Subcutaneous abdominal adipose tissue (tissue), 5 donors: ENCODE measurements at regions not wholly inside any gene's neighbourhood (a gene's known extent, or its start where the extent isn't known, plus 50 kb on each side); places are given as distances from the start of the nearest gene placed in this dataset.

Experiments used
- H3K27ac ChIP-seq: one replicate; pipeline ENCODE4 v1.7.0; 2013; ENCODE audit warnings: low read depth, mild to moderate bottlenecking, inconsistent platforms, low read length, moderate library complexity
- H3K27me3 ChIP-seq, 5 donors: one replicate each; pipeline ENCODE4 v1.7.0; 2013; ENCODE audit warnings: low read length in 5 of 5, inconsistent platforms in 1 of 5; ENCODE audit not compliant: control insufficient read depth in 5 of 5, insufficient read depth in 4 of 5
- H3K36me3 ChIP-seq, 5 donors: one replicate each; pipeline ENCODE4 v1.7.0; 2013; ENCODE audit warnings: low read length in 5 of 5; ENCODE audit not compliant: control insufficient read depth in 5 of 5, insufficient read depth in 5 of 5
- H3K4me1 ChIP-seq, 5 donors: one replicate each; pipeline ENCODE4 v1.7.0; 2013; ENCODE audit warnings: low read length in 5 of 5, mild to moderate bottlenecking in 3 of 5, moderate library complexity in 1 of 5; ENCODE audit not compliant: control insufficient read depth in 5 of 5, insufficient read depth in 5 of 5
- H3K4me3 ChIP-seq, 5 donors: one replicate each; pipeline ENCODE4 v1.7.0; 2013; ENCODE audit warnings: low read length in 5 of 5, low read depth in 1 of 5
- H3K9ac ChIP-seq, 5 donors: one replicate each; pipeline ENCODE4 v1.7.0; 2013; ENCODE audit warnings: low read length in 5 of 5, mild to moderate bottlenecking in 4 of 5, moderate library complexity in 3 of 5
- H3K9me3 ChIP-seq, 5 donors: one replicate each; pipeline ENCODE4 v1.7.0; 2013; ENCODE audit warnings: low read length in 5 of 5; ENCODE audit not compliant: control insufficient read depth in 5 of 5
- donor health status: healthy.
- donor health status: healthy.
- donor health status: healthy.
- donor health status: healthy.
- donor health status: healthy.

GRCh38 chr2:158049129-158049855 lies 52.4 kb upstream of the UPP2 start:
- Histone ChIP-seq H3K27ac (no peak overlapping the region), H3K9me3 (no peaks in the 10 kb centered on the region), H3K9ac (no peak overlapping the region), H3K4me1 (peaks cover 0 to 8% (median under 1%) of the 10 kb centered on the region in 5 donors), H3K4me3 (no peak overlapping the region), H3K36me3 (no peaks in the 10 kb centered on the region), H3K27me3 (no peaks in the 10 kb centered on the region)

DNA sequence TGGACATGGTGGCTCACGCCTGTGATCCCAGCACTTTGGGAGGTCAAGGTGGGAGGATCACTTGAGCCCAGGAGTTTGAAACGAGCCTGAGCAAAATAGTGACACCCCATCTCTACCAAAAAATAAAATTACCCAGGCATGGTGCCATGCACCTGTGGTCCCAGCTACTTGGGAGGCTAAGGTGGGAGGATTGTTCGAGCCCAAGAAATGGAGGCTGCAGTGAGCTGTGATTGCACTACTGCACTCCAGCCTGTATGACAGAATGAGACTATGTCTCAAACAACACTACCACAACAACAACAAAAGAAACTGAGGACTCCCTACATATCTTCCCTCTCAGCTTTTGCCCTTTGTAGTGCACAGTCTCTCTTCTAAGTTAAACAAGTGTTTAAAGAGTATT lies 53.3 kb upstream of the UPP2 start:
- no peak overlapping the region for H3K27ac ChIP-seq
- H3K36me3 ChIP-seq = no peaks in the 10 kb centered on the region
- H3K9ac ChIP-seq = no peak overlapping the region
- no peaks in the 10 kb centered on the region for H3K27me3 ChIP-seq
- H3K9me3 ChIP-seq = no peaks in the 10 kb centered on the region
- H3K4me1 ChIP-seq = peaks cover 0 to 13% (median 3%) of the 10 kb centered on the region in 5 donors
- no peak overlapping the region for H3K4me3 ChIP-seq

DNA sequence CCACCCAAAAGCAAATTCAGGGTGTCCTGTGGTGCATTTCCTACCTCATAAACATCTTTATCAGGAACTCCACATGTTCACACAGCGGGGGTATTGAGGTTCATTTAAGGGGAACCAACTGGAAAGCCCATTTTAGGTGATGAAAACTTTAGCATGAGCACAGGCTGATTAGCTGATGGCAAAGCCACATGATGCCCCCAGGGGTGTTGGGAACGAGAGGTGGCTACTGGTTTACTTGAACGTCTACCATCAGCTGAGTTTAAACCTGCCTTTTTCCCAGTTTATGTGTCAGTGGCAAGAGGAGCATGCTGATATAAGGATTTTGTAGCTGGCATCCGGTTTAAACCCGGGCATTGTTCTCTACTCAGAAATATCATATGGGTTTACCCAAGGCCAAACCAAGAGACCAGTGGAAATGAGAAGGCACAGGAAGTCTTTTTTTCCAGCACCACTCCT lies 54.5 kb upstream of the UPP2 start:
- Histone ChIP-seq H3K4me3 (no peak overlapping the region), H3K36me3 (no peaks in the 10 kb centered on the region), H3K27ac (no peak overlapping the region), H3K27me3 (no peaks in the 10 kb centered on the region), H3K4me1 (peaks cover 3 to 24% (median 12%) of the 10 kb centered on the region in 5 donors), H3K9ac (no peak overlapping the region), H3K9me3 (no peaks in the 10 kb centered on the region)

- no peak overlapping the region for H3K9ac ChIP-seq
- H3K4me3 ChIP-seq = no peak overlapping the region
- H3K9me3 ChIP-seq = no peaks in the 10 kb centered on the region
- H3K36me3 ChIP-seq = no peaks in the 10 kb centered on the region
- H3K4me1 ChIP-seq = peaks cover 3 to 24% (median 12%) of the 10 kb centered on the region in 5 donors
- H3K27me3 ChIP-seq = no peaks in the 10 kb centered on the region
- no peak overlapping the region for H3K27ac ChIP-seq
These were observed 55.4 kb upstream of the UPP2 start for GRCh38 chr2:158046121-158046880.

DNA sequence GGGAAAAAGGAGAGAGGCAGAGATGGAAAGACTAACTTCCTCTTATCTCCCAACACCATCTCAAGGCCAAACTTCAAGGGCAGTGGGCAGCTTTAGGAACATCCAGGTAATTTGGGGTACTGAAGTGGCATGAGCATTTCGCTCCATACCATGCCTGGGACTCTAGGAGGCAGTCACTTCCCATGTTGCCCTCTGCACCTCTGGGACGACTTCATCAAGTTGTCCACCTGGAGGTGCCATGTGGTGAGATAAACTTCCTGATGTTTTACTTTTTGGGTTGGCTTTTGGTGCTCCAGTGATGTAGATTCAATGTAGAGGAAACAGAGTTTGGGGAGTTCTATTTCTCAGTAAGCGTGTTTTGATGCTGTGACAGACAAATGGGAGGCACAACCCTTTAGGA lies 56.3 kb upstream of the UPP2 start:
- H3K27me3 ChIP-seq = no peaks in the 10 kb centered on the region
- H3K9me3 ChIP-seq = no peaks in the 10 kb centered on the region
- H3K4me1 ChIP-seq = peaks cover 3 to 24% (median 18%) of the 10 kb centered on the region in 5 donors
- H3K27ac ChIP-seq = no peak overlapping the region
- H3K4me3 ChIP-seq = no peak overlapping the region
- no peak overlapping the region for H3K9ac ChIP-seq
- H3K36me3 ChIP-seq = no peaks in the 10 kb centered on the region

DNA sequence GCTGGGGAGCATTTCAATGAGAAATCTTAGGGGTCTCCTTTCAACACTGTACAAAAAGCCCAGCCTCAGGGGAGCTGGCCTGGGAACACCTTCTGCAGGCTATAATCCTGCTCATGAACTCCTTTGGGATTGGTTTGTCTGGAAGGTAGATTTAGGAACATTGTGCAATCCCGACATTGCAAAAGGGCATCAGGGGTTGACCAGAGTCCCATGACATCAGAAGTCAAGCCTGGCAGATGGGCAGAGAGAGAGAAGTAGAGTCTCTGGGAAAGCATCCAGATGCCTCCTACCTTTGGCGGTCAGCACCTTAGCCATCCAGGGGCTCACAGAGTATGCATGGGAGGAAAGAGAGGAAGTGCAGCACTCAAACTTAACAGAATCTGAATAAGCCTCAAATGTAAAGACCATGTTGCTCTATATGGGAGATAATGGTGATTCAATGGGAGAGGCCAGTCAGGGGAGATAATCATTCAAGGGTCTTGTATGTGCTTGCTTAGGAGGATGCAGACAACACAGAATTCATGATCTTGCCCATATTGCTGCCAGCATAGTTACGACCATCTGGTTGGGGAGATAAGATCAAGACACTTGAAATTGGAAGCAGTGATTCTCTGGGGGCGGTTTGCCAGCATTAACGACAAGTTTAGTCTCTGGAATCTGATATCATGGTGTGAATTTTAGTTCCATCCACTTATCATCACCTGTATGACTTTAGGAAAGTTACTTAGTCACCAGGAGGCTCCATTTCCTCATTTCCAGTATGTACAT lies 58.3 kb upstream of the UPP2 start:
- Histone ChIP-seq H3K9ac (no peak overlapping the region), H3K27ac (no peak overlapping the region), H3K27me3 (no peaks in the 10 kb centered on the region), H3K36me3 (no peaks in the 10 kb centered on the region), H3K9me3 (no peaks in the 10 kb centered on the region), H3K4me1 (peaks cover 3 to 26% (median 20%) of the 10 kb centered on the region in 5 donors), H3K4me3 (no peak overlapping the region)

DNA sequence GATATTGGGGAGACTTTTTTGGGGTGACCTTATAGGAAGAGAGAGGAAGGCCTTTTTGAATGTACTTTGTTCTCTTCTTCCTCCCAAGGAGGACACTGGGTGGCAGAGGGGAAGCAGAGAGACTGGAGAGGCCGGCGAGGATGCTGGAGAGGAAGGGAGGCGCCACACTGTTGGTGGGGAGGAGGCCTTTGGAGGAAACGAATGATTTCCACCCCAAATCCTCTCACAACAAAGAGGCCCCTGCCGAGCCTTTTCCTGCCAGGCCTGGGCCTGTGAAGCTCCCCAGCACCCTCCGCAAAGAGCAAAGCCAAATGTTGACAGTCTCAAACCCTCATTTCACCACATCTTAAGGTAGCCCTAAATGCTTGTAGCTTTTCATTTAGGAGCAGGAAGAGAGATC lies 59.0 kb upstream of the UPP2 start:
- H3K36me3 ChIP-seq = no peaks in the 10 kb centered on the region
- peaks cover 3 to 26% (median 20%) of the 10 kb centered on the region in 5 donors for H3K4me1 ChIP-seq
- H3K27me3 ChIP-seq = no peaks in the 10 kb centered on the region
- H3K4me3 ChIP-seq = no peak overlapping the region
- H3K9ac ChIP-seq = no peak overlapping the region
- no peaks in the 10 kb centered on the region for H3K9me3 ChIP-seq
- H3K27ac ChIP-seq = no peak overlapping the region

DNA sequence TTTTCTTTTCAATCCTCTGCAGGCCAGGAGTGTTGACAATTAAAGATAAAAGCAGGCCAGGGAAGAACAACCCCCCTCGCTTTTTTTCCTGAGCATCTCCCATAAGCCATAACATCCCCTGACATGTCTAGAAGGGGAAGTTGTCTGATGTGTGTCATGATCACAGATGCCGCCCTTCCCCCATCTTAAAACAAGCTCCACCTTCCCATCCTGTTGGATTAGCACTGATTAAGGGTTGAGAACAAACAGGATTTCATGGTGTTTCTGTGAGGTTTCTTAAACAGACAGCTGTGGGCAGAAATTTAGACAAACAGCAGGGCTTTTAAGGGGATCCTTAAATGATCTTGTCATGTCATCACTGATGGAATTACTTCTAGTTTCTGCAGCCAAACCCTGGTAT lies 59.4 kb upstream of the UPP2 start:
- no peak overlapping the region for H3K9ac ChIP-seq
- H3K36me3 ChIP-seq = no peaks in the 10 kb centered on the region
- peaks cover 3 to 26% (median 19%) of the 10 kb centered on the region in 5 donors for H3K4me1 ChIP-seq
- H3K9me3 ChIP-seq = no peaks in the 10 kb centered on the region
- no peak overlapping the region for H3K27ac ChIP-seq
- no peaks in the 10 kb centered on the region for H3K27me3 ChIP-seq
- H3K4me3 ChIP-seq = no peak overlapping the region

- no peaks in the 10 kb centered on the region for H3K36me3 ChIP-seq
- H3K9ac ChIP-seq = no peak overlapping the region
- H3K27ac ChIP-seq = no peak overlapping the region
- H3K4me1 ChIP-seq = peaks cover 3 to 26% (median 16%) of the 10 kb centered on the region in 5 donors
- no peaks in the 10 kb centered on the region for H3K27me3 ChIP-seq
- H3K9me3 ChIP-seq = no peaks in the 10 kb centered on the region
- no peak overlapping the region for H3K4me3 ChIP-seq
These were observed 60.3 kb upstream of the UPP2 start for GRCh38 chr2:158041400-158041799.

DNA sequence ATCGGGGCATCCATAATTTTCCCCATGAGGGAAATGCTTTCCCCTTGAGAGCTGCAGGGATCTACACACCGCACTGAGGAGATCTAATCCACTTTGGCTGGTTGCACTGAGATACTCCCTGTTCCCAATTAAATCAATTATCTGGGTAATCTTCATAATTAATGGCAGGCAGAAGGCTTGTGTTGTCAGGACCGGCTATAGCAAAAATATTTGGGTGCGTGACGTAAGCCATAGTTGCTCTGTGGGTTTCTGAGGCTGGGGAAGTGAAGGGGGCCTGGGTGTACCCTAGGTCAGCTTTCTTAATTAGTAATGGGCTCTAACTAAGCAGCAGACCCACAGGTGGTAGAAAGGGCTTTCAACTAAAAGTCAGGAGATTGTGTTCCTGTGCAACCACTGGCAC lies 62.8 kb upstream of the UPP2 start:
- peaks cover 3 to 30% (median 22%) of the 10 kb centered on the region in 5 donors for H3K4me1 ChIP-seq
- no peak overlapping the region for H3K27ac ChIP-seq
- H3K36me3 ChIP-seq = no peaks in the 10 kb centered on the region
- no peaks in the 10 kb centered on the region for H3K9me3 ChIP-seq
- no peaks in the 10 kb centered on the region for H3K27me3 ChIP-seq
- H3K9ac ChIP-seq = no peak overlapping the region
- no peak overlapping the region for H3K4me3 ChIP-seq
